GM20431 (cell line): ENCODE measurements at regions not wholly inside any gene's neighbourhood (a gene's known extent, or its start where the extent isn't known, plus 50 kb on each side); places are given as distances from the start of the nearest gene placed in this dataset.

ENCODE experiments used
- in situ Hi-C: fragments of 300-500 bp; cut with MseI, MboI; formaldehyde crosslinking; loops from one replicate; pipeline ENCODE4 v1.15.0; 2020; ENCODE audit warnings: low sequenced_read_pairs; ENCODE audit not compliant: unreplicated experiment

DNA sequence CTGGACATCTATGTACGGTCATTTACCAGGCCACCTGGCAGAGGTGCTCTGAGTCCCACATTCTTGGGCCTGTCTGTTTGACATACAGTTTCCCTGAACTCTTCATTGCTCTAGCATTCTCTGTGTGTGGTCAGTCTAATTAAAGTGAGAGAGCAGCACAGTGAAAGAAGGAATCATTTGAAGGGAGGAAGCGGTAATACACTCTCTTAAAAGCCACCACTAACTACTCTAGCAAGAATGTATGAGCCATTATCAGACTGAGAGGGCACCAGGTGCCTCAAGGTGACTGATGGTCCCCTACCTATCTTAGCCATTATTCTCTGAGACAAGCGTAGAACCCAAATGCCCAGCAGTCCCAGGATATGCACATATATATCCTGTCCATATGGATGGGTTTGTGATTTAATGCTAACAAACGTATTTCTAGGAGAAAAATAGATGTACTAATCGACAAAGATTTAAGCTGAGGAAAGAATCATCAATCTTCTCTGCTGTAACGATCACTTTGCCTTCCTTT, 527.2 kb downstream of the PRELID2 start:
- in situ Hi-C loops = no loop called here

GRCh38 chr5:145295236-145295835, 539.8 kb downstream of the PRELID2 start:
- in situ Hi-C loops = no loop called here

DNA sequence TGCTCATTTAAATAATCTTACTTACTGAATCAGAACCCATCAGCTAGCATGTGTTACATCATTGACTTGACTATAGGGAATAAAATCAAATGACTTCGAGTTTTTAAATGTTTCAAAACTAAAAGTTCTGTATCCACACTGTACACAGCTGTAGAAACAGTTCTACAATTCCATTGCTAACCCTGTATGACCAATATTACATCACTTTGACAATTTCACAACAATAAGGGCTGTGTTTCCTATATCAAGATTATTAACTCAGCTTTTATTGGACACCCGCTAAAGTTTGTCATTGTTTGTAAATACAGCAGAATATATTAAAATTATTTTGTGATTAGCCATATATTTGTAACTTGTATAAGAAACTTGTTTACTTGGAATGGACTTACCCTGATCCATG, 540.8 kb downstream of the PRELID2 start:
- in situ Hi-C loops = no loop called here

DNA sequence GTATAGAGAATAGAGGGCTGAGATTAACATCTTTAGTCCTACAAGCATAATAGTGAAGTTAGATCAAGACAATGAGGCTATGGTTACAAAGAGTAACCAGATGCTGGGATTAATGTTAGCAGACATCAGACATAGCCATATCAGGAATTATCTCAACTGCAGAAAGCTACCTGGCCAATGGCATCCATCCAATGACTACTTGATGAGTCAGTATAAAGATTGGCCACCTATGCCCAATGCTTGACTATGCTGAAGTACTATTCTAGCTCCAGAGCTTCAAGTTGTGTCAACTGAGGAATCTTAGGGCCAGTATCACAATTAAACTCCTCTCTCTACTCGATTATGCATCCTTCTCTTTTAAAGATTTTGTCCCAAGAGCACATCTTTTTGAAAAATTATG, 541.4 kb downstream of the PRELID2 start:
- in situ Hi-C loops = no loop called here

DNA sequence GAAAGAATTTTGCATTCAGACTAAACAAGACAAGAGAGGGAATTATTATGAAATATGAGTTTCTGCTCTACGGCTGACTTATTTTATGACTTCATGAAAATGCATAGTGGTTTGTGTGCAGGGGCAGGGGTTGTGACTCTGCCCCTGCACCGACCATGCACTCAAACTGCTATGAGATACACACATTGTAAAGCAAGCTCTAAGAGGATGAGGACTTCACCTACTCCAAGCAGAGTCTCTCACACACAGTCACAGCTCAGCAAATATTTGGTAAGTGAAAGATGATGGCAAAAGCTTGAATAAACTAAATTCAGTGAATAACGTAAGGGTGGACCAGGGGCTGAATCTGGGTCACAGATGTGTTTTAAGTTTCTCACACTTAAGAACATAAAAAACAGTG, 542.9 kb downstream of the PRELID2 start:
- in situ Hi-C loops = no loop called here

DNA sequence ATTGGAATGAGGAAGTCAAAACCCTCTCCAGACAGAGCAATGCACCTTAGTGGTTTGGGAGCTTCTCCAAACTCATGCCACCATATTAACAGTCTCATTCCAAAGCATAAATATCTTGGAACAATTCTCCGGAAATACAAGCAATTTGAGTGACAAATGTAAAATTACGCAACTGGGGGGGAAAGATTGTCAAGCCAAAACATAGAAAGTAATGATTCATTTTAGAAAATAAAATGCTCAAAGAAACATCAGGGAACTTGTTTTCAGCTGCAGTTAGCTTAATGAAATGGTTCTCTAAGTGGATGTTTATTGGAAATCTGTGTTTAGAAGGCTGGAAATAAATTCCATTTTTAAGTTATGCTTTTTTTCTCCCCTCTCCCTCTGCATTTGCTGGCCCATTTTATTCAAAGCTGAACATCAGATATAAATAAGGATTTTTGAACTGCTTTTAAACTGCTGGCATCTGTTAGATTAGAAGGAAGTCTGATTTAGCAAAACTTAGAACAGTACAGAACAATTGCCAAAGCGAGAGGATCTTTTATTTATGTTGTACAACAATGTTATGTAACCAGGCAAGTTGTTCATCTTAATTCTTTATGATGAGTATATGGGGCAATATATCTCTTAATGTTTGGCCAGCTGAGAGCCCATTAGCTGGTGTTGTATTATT, 551.9 kb downstream of the PRELID2 start:
- in situ Hi-C loops = no loop called here

GRCh38 chr5:145280806-145281205, 554.3 kb downstream of the PRELID2 start:
- in situ Hi-C loops = no loop called here

- in situ Hi-C loops = no loop called here
These were observed 554.9 kb downstream of the PRELID2 start for GRCh38 chr5:145280214-145280613.

GRCh38 chr5:145260670-145261069, 574.5 kb downstream of the PRELID2 start:
- in situ Hi-C loops = no loop called here

- in situ Hi-C loops = loop anchor here (25.0 kb wide), 1 partner anchor 1035 kb away; no protein-coding TSS in a partner anchor
These were observed 587.4 kb downstream of the PRELID2 start for GRCh38 chr5:145247745-145248040.

GRCh38 chr5:145246961-145247744, 588.0 kb downstream of the PRELID2 start:
- in situ Hi-C loops = loop anchor here (25.0 kb wide), 1 partner anchor 1035 kb away; no protein-coding TSS in a partner anchor

DNA sequence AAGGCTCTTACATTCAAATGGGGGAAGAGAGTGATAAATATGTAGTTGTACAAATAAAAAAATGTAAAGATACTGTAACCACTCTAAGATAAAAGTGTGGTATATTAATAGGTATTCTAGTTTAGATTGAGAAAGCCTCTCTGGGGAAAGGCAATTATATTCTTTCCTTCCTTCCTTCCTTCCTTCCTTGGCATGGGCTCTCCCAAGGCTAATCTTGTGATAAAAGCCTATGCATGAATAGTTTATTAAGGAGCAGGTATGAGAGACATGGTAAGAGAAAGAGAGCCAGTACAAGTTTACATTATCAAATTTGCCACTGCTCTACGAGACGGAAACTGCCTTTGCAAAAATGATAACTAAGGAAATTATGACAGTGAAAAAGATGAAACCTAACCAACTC, 588.8 kb downstream of the PRELID2 start:
- in situ Hi-C loops = loop anchor here (25.0 kb wide), 1 partner anchor 1034 kb away; no protein-coding TSS in a partner anchor

GRCh38 chr5:145245354-145245753, 589.8 kb downstream of the PRELID2 start:
- in situ Hi-C loops = loop anchor here (25.0 kb wide), 1 partner anchor 1033 kb away; no protein-coding TSS in a partner anchor

DNA sequence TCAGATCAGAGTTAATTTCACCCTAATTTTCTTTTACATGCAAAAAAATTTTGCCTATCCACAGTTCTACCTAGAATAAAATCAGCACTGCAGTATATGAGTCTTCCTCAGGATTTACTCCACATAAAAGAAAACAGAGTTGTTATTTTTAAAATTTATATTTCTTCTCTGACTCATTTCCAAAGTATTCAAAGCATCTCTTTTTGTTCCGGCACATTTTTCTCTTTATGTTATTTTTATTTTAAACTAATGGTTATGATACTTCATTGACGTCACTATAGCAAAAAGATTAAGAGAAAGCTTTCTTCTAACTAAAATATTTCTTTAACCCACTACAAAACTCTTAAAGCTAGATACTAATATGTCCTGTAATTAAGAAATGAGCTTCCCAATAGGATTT, 590.4 kb downstream of the PRELID2 start:
- in situ Hi-C loops = loop anchor here (25.0 kb wide), 1 partner anchor 1032 kb away; no protein-coding TSS in a partner anchor

GRCh38 chr5:145244251-145244650, 590.9 kb downstream of the PRELID2 start:
- in situ Hi-C loops = loop anchor here (25.0 kb wide), 1 partner anchor 1032 kb away; no protein-coding TSS in a partner anchor

DNA sequence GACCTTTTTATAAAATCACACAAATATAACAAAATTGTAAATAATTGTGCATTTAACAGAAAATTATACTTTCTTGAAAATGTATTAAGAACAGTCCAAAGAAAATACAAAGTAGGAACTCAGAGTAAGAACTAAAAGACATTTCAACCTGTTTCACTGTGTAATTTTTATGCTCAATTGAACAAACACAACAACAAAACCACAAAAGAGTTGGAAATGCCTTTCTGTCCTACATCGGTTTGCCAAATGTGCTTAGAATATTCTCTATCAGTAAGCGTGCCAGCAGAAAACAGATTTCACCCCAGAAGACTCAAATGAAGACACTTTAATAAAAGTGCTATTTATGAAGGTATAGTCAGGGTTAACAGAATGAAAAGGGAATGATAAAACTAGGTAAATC, 592.1 kb downstream of the PRELID2 start:
- in situ Hi-C loops = loop anchor here (25.0 kb wide), 1 partner anchor 1031 kb away; no protein-coding TSS in a partner anchor

- in situ Hi-C loops = loop anchor here (25.0 kb wide), 1 partner anchor 1030 kb away; no protein-coding TSS in a partner anchor
These were observed 592.6 kb downstream of the PRELID2 start for GRCh38 chr5:145242551-145242950.

DNA sequence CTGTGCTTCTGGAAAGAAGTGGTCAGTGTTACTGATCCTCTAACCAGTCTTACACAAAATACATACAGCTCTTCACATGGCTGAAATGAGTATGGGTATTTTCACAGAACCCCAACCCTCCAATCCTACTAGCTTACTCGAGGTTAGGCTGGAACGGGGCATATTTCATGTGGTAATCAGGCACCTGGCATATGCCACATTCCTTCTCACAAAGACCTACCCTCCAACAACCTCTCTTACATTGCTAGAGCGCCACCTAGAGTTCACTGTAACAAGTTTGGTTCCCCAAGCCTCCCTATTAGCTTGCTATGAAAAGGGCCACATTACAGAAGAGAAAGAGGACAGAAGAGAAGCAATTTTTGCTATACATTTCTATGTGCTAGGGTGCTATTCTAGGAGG, 597.3 kb downstream of the PRELID2 start:
- in situ Hi-C loops = loop anchor here (25.0 kb wide), 1 partner anchor 1026 kb away; no protein-coding TSS in a partner anchor

DNA sequence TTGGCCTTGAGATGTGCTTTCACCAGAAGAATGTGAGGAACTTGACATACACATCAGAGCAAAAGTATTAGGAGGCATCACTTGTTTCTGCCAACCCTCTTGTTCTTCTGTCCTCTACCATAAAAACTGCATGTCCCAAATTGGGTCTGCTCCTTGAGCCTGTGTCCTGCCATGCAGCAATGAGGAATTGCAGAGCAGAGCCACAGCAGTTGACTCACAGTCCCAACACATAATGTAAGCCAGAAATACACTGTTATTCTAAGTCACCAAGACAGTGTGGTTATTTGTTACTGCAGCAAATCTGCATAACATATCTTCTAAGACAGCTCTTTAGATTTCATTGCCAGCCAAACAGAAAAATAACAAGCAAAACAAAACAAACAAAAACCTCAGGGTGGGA, 598.2 kb downstream of the PRELID2 start:
- in situ Hi-C loops = loop anchor here (25.0 kb wide), 1 partner anchor 1025 kb away; no protein-coding TSS in a partner anchor

GRCh38 chr5:145236127-145236526, 599.0 kb downstream of the PRELID2 start:
- in situ Hi-C loops = loop anchor here (25.0 kb wide), 1 partner anchor 1024 kb away; no protein-coding TSS in a partner anchor
